Suppressor macrophage treated with lipopolysaccharide for 1 hour (primary cell): ENCODE measurements at regions not wholly inside any gene's neighbourhood (a gene's known extent, or its start where the extent isn't known, plus 50 kb on each side); places are given as distances from the start of the nearest gene placed in this dataset.
"Not testable (repeated sequence)": the region's sequence is repeated elsewhere in the genome, so short reads cannot be mapped to it uniquely, and the experiment has no call there.

Experiments used
- DNase-seq, 3 donors: peaks; one replicate each; pipeline ENCODE4 v3.0.0-alpha.2; 2020 to 2022

GRCh38 chr1:67530071-67530470 is 99.9 kb upstream of the SERBP1 start:
- DNase-seq: no peak

- DNase-seq: peak; percentile 66 to 76 (median 75)
Observed at GRCh38 chr1:67532452-67533216, 102.4 kb upstream of the SERBP1 start.

DNA sequence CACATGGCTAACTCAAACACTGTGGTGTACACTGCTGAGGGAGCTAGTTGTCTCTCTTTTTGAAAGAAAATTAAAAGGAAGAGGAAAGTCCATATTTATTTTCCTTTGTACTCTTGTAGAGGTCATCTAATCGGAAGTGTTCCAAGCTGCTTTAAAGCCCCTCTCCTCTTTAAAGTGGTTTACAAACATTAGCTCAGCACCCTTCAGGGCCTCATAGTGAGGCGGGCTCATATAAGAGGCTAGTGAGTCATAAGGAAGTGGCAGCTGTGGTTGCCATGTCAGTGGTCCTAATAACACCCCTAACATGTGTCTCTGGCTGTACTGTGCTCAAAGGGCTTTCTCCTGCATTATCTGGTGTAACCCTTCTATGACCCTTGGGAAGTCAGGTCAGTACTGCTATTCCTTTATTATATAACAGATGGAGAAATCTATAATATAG is 104.4 kb upstream of the SERBP1 start:
- no peak for DNase-seq

DNA sequence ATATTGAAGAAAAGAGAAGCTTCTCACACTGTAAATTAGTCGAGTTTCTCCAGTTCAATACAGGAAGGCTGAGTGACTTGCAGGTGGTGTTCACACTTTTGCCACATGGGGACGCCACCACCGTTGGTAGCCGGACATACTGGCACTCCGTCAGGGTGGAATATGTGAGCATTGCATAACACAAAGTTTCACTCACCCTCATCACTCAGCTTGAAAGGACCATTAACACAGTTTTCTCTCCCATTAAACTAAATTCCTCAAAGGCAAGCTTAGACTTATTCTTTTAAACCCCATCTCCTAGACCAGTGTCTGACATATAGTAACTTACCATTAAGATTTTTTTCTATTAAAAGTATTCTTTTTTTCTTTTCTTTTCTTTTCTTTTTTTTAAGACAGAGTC is 105.3 kb upstream of the SERBP1 start:
- peak; percentile 82 to 90 (median 87) for DNase-seq

DNA sequence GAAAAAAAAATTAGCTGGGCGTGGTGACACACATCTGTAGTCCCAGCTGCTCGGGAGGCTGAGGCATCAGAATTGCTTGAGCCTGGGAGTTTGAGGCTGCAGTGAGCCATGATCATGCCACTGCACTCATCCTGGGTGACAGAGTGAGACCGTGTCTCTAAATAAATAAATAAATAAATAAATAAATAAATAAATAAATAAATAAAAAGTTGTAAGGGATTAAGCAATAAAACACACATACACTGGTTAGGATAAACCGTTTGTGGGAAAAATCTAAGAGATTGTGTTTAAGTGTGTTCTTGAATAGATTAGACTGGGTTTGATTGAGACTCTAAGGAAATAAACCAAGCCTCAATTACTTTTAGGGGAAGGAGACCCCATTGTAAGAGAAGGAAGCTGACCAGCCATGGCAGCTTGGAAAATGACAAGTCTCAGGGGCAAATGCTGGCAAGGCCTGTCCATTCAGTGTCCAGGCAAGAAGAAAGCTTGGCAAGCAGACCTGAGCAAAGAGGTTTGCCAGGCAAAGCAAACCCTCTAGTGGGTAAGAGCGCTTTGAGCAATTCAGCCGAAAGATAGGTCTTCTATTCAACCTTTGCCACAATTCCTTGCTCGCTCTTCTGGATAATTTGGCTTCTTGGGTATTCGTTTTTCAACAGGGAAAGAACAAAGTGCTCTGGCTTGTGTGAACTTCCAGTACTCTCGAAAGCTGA is 106.9 kb upstream of the SERBP1 start:
- DNase-seq: no peak

DNA sequence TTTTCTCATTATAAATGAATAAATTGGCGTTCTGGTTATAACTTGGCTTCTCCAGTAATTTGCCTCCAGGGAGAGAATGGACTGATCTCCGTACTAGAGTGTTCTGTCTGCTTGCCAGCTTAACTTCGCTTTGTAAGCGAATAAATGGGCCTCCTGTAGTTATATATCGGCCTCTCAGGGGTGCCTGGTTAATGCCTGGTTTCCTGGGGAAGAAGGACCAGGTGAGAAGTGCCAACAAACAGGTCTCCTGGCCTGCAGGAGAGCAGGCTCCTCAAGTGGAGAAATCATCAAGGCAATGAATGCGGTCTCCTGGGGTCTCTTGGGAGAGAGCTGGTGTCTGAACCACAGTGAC is 107.4 kb upstream of the SERBP1 start:
- no peak for DNase-seq

DNA sequence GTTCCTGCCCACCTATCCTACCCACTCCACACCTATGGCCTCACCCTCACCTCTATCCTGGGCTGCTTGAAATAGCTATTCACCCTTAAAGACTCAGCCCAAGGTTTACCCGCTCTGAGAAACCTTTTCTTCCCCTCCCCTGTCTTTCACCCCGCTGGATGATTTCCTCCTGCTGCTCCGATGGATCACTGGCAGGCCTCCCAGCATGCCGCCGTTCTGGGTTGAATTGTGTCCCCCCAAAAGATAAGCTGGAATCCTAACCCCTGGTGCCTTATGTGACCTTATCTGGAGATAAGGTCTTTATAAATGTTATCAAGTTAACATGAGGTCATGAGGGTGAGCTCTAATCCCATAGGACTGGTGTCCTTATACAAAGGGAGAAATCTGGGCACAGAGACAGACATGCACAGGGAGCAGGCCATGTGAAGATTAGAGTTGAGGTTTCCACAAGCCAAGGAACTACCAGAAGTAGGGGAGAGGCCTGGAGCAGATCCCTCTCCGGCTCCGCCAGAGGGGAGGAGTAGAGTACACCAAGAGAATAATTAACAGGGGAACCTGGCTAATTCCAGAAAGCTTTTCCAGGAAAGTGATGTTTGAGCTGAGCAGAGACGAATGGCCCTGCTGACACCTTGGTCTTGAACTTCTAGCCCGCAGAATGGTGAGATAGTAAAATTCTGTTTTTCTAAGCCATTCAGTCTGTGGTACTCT is 110.0 kb upstream of the SERBP1 start:
- no peak for DNase-seq

DNA sequence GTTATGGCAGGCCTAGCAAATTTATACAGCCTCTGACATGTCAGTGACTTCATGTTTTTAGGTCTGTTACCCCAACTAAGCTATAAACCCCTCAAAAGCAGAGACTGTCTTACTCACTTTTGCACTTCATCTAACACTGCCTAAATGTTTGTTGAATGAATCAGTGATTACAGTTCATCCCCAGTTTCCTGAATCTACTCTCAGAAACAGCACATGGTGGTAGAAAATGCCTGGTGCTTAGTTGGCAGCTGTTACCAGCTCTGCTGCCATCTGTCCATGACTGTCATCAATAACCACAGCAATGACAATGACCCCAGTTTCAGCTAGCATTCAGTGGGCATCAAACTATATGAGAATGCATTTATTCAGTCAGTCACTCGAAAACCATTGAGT is 110.5 kb upstream of the SERBP1 start:
- no peak for DNase-seq

- no peak for DNase-seq
Observed at GRCh38 chr1:67542747-67543146, 112.5 kb upstream of the SERBP1 start.

DNA sequence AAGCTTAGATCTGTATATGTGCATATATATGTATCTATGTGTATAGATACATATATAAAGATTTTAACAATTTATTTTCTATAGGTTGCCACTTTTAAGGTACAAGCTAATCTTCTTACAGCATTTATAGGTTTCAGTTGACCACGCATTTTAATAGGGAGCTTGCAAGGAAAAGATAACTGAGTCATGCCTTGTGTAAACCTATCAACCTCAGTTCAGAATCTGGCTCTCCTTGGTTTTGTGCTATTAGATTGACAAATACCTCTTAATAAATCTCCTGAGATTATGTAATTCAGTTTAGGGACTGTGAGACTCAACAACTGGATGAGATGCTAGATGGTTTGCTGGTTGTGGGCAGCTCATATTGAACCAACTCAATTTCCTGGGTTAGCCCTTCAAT is 114.7 kb upstream of the SERBP1 start:
- DNase-seq: no peak

DNA sequence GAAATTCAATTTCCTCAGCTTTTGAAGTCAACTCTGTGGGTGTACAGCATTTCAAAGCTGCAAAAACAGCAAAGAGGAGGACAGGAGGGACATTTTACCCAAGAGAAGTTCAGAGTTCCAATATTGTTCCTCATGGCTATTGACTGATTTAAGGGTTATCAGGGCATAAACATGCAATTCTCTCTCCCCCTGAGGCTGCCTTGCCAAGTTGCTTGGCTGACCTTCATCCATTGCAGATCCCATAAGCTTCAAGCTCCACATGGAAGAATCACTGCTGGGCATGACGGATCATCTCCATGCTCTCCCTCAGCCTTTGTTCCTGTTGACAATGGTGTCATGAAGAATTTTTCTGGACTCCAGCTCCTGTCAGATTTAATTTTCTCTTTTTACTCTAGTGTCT is 115.2 kb upstream of the SERBP1 start:
- no peak for DNase-seq

DNA sequence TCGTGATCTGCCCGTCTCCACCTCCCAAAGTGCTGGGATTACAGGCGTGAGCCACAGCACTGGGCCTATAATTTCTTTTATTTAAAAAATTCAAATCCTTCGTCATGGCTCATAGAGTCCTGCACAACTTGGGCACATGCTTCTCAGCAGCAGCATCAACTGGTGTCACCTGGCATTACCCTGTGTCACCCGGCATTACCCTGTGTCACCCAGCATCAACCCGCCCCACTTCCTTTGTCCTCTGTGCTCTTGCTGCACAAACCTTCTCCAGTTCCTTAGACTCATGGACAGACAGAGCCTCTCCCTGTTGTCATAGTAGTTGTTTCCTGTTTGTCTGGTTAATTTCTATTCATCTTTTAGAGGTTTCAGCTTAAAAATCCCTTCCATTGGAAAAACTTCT is 121.2 kb upstream of the SERBP1 start:
- DNase-seq: no peak

- no peak for DNase-seq
Observed at GRCh38 chr1:67552336-67552759, 122.1 kb upstream of the SERBP1 start.

DNA sequence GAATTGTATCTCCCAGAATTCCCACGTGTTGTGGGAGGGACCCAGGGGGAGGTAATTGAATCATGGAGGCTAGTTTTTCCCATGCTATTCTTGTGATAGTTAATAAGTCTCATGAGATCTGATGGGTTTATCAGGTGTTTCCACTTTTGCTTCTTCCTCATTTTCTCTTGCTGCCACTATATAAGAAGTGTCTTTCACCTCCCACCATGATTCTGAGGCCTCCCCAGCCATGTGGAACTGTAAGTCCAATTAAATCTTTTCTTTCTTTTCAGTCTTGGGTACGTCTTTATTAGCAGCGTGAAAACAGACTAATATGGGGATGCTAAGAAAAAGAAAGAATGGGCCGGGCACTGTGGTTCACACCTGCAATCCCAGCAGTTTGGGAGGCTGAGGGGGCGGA is 124.0 kb upstream of the SERBP1 start:
- DNase-seq: not testable (repeated sequence)

DNA sequence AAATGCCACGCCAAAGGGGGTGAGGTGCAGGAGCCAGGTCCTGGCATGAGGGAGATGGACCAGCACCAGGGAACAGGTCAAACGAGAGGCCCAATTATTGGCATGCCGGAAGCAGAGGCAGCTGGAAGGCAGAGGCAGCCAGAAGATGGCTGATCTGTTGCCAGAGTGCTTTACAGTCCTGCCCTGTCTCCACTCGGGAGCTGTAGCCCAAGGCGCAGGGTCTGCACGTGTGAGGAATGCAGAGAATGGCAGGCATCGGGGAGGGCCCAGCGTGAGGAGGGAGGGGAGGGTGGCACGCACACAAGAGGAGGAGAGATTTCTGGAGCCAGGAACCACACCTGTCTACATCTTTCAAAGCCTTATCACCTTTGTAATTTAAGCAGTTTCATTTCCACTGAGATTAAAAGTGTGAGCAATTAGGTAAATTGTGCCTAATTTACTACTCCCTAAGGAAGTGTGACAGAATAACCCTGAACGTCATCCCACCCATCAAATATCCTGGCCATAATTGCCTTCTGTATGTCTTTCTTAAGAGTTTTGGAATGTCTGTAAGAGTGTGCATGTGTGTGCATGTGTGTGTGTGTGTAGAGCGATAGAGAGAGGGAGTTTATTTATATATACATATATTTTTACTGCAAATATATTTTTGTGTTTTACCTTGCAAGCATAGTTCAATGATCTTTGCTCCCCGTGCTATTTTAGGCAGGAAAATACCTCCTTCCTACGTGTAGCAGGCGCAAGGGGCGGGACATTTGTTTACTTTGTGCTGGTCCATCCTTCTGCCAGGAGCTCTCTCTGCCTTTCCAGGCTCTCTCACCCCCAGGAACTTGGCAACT is 125.5 kb upstream of the SERBP1 start:
- DNase-seq: no peak

DNA sequence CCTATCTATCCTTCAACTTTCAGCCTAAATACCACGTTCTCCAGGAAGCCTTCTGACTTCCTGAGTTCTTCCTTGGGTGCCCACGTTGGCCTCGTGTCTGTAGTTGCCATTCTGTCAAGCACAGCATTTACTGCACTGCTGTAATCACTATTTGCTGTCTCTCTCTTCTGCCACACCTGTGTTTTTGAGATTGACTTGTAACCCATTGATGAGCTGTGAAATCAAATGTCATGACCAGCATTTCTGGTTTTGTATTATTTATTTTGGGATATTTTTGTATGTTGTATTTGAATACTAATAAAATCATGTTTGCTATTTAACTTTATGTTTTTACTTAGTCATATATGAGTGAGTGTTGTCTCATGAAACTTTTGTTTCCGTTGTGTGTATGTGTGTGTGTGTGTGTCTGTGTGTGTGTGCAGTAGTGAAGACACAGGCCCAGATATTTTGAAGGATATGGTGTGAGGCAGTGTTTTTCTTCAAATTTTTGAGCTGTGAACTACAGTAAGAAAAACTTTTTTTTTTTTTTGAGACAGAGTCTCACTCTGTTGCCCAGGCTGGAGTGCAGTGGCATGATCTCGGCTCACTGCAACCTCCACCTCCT is 126.2 kb upstream of the SERBP1 start:
- DNase-seq: no peak

DNA sequence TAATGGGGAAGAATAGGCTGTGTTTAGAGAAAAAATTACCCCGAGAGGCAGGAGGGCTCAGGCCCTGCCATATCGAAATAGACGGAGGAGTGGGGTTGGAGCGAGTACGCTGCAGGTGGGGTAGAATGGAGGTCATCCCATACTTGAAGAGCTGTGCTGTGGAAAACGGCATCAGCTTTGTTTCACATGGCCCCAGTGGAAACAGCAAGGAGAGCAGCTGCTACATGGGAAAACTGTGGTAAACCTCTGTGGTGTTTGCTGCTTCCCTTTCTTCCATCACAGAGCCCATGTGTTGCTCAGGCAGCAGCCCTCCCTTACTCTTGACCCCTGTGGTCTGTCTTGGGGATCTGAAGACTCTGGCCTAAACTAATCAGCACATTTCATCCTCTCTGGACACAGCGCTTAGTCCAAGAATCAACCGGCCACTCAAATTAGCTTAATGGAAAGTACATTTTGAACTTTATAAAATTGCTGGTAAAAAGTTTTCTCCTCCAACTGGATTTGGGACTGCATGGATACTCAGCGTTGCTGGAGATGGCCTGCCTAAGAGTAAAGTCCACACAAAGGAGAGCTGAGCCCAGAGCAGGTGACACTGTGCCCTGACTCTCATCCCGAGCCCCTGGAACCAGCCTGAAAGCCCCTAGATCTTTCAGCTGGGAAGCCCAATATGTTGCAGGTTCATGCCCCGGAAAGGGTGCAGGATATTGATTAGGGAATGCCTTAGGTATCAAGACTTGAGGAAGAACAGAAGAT is 127.1 kb upstream of the GADD45A start:
- DNase-seq: no peak

- DNase-seq: no peak
Observed at GRCh38 chr1:67558449-67559193, 126.4 kb upstream of the GADD45A start.

DNA sequence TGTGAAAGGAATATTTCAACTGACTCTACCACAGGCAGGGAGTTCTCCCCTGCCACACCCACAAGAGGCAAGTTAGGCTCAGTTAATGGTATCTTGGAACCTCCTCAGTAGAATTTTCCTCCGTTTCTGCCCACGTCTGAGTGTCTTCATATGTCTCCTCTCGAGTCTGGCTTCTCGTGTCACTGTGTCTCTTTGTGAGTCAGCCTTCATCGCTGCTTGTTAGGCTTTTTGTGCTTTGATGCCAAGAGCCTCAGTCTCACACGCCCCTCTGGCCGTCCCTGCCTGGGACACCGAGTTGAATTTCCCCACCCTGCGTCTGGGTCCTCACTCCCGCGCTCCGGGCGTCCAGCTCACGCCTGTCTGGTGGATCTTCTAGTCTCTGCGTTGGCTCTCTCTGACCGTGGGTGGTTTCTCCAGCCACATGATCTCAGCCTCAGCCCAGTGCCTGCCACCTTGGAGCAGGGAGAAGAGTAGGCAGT is 125.7 kb upstream of the GADD45A start:
- no peak for DNase-seq

DNA sequence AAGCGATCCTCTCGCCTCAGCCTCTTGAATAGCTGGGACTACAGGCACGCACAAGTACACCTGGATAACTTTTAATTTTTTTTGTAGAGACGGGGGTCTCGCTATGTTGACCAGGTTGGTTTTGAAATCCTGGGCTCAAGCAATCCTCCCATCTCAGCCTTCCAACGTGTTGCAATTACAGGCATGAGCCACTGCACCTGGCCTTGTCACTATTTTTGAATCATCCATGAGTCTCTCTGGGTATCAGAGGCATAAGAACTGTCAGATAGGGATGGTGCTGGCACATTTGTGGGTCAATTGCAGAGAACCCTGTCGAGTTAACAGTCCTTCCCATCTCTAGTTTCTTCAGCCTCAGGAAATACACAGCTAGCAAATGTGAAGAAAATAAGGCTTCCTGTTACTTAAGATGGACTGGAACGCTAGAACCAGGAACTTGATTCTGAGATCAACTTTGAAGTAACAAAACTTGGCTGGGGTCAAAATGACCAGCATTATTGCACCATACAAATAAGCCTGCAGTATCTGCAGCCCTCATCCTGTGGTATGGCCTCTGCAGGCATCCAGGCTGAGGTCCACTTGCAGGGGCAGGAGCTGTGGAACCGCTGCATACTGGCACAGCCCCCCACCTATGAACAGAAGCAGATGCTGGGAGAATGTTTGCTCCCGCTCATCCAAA is 124.3 kb upstream of the GADD45A start:
- peak; percentile 24 to 37 (median 25) for DNase-seq
